HG03064 (cell line): ENCODE measurements at regions not wholly inside any gene's neighbourhood (a gene's known extent, or its start where the extent isn't known, plus 50 kb on each side); places are given as distances from the start of the nearest gene placed in this dataset.
"Not testable (repeated sequence)": the region's sequence is repeated elsewhere in the genome, so short reads cannot be mapped to it uniquely, and the experiment has no call there.

Experiments
- ATAC-seq: cut with Tn5 transposase; IDR thresholded peaks from one replicate; pipeline ENCODE4 v1.9.1; 2021; ENCODE audit warnings: low read depth; ENCODE audit not compliant: unreplicated experiment

- not testable (repeated sequence) for ATAC-seq
Measured at GRCh38 chr5:1598950-1599737, 75.4 kb upstream of the LPCAT1 start.

- ATAC-seq, result not testable (repeated sequence)
Measured at GRCh38 chr5:1597093-1597473, 73.3 kb upstream of the LPCAT1 start.

- ATAC-seq, result not testable (repeated sequence)
Measured at GRCh38 chr5:1596462-1597092, 72.8 kb upstream of the LPCAT1 start.

GRCh38 chr5:1594357-1595106 is 70.8 kb upstream of the LPCAT1 start:
- peak; percentile 73 for ATAC-seq

GRCh38 chr5:1593903-1594356 is 70.2 kb upstream of the LPCAT1 start:
- peak; percentile 26 for ATAC-seq

GRCh38 chr5:1588071-1588694 is 64.4 kb upstream of the LPCAT1 start:
- ATAC-seq, result not testable (repeated sequence)

- ATAC-seq, result not testable (repeated sequence)
Measured at GRCh38 chr5:1583081-1583875, 59.5 kb upstream of the LPCAT1 start.

- ATAC-seq, result not testable (repeated sequence)
Measured at GRCh38 chr5:1579389-1579788, 55.6 kb upstream of the LPCAT1 start.

GRCh38 chr5:1576851-1577250 is 53.1 kb upstream of the LPCAT1 start:
- ATAC-seq, result not testable (repeated sequence)

- ATAC-seq, result not testable (repeated sequence)
Measured at GRCh38 chr5:1575991-1576714, 52.4 kb upstream of the LPCAT1 start.

GRCh38 chr5:1575491-1575890 is 51.7 kb upstream of the LPCAT1 start:
- ATAC-seq, result not testable (repeated sequence)

GRCh38 chr5:1574023-1574318 is 50.2 kb upstream of the LPCAT1 start:
- ATAC-seq, result not testable (repeated sequence)

- ATAC-seq, result not testable (repeated sequence)
Measured at GRCh38 chr5:1573217-1574022, 49.7 kb upstream of the LPCAT1 start.
